BJ (cell line): ENCODE measurements at regions not wholly inside any gene's neighbourhood (a gene's known extent, or its start where the extent isn't known, plus 50 kb on each side); places are given as distances from the start of the nearest gene placed in this dataset.
"Not testable (repeated sequence)": the region's sequence is repeated elsewhere in the genome, so short reads cannot be mapped to it uniquely, and the experiment has no call there.

Experiments used
- CTCF ChIA-PET: fragments of 350-600 bp; formaldehyde crosslinking; extraction: SDS; loops from one replicate; lab custom pipeline; 2021; ENCODE audit warnings: antibody characterized with exemption, inconsistent platforms; lab: Yijun Ruan, JAX
- POLR2A ChIA-PET: fragments of 300-600 bp; sonication (Branson Sonifier 250); formaldehyde crosslinking; extraction: SDS; loops from one replicate; lab custom pipeline; 2021; ENCODE audit warnings: antibody characterized with exemption; lab: Charles Lee
- DNase-seq: peaks from one replicate; pipeline ENCODE4 v3.0.0-alpha.2; 2011; ENCODE audit warnings: low read depth
- H3K27me3 ChIP-seq: 2 replicates; pipeline ENCODE4 v1.6.0; 2011; ENCODE audit warnings: low read length; ENCODE audit not compliant: control insufficient read depth, insufficient read depth
- H3K36me3 ChIP-seq: 2 replicates; pipeline ENCODE4 v1.5.1; 2011; ENCODE audit warnings: low read length; ENCODE audit not compliant: control insufficient read depth, insufficient read depth
- H3K4me3 ChIP-seq: 2 replicates; pipeline ENCODE4 v1.5.1; 2011; ENCODE audit warnings: low read depth, mild to moderate bottlenecking, control low read depth, low read length
- CTCF ChIP-seq: IDR thresholded peaks from 2 replicates; pipeline ENCODE4 v1.5.1; 2011; ENCODE audit warnings: low read depth, mild to moderate bottlenecking, control low read depth, inconsistent platforms, low read length, moderate library complexity; ENCODE audit not compliant: insufficient read depth

DNA sequence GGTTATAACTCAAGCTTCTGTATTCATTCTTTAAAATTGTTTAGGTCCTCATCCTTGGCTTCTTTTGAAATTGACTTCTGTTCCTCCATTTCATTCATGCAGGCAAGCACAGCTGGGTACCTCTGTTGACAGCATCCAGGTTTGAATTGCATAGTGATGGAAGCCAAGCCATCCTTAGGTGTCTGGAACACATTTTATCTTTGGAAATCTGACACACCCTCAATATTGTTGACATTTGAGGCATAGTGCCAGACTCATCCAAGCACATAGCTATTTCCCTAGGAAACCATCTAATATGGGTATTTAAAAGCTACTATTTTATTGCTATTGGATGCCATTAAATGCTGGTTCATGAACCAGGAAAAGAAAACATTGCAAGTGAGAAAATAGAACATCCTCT lies 142.1 kb upstream of the PTPRZ1 start:
- CTCF ChIA-PET: no interaction called here

GRCh38 chr7:121714559-121715303 lies 158.2 kb upstream of the PTPRZ1 start:
- Histone ChIP-seq H3K36me3 (no peaks in the 10 kb centered on the region), H3K4me3 (no peak overlapping the region), H3K27me3 (no peaks in the 10 kb centered on the region)
- no peak for TF ChIP-seq CTCF
- ChIA-PET POLR2A (no interaction called here), CTCF (no interaction called here)
- no peak for DNase-seq

More for the DNA sequence above, 142.1 kb upstream of the PTPRZ1 start:
- no peak for TF ChIP-seq CTCF
- Histone ChIP-seq H3K27me3 (no peaks in the 10 kb centered on the region), H3K36me3 (no peaks in the 10 kb centered on the region), H3K4me3 (no peak overlapping the region)
- no peak for DNase-seq
- POLR2A ChIA-PET: no interaction called here

GRCh38 chr7:121712961-121713360 lies 160.0 kb upstream of the PTPRZ1 start:
- H3K4me3 ChIP-seq, H3K27me3 ChIP-seq, CTCF ChIA-PET, POLR2A ChIA-PET, H3K36me3 ChIP-seq, DNase-seq: not testable (repeated sequence)

GRCh38 chr7:121697731-121698316 lies 175.1 kb upstream of the PTPRZ1 start:
- POLR2A ChIA-PET: no interaction called here
- CTCF ChIA-PET: no interaction called here
- Histone ChIP-seq H3K27me3 (no peaks in the 10 kb centered on the region), H3K4me3 (no peak overlapping the region), H3K36me3 (no peaks in the 10 kb centered on the region)
- no peak for DNase-seq
- TF ChIP-seq CTCF: no peak

- TF ChIP-seq CTCF: no peak
- no peaks in the 10 kb centered on the region for H3K36me3 ChIP-seq
- ChIA-PET CTCF (no interaction called here), POLR2A (no interaction called here)
- DNase-seq: no peak
- H3K4me3 ChIP-seq: no peak overlapping the region
- no peaks in the 10 kb centered on the region for H3K27me3 ChIP-seq
These were observed 176.0 kb upstream of the PTPRZ1 start for GRCh38 chr7:121696954-121697353.
